Activated naive CD8-positive, alpha-beta T cell treated with anti-CD3 and anti-CD28 coated beads, Interleukin-2, amount 50 U/mL, for 24 hours (primary cell): ENCODE measurements at regions not wholly inside any gene's neighbourhood (a gene's known extent, or its start where the extent isn't known, plus 50 kb on each side); places are given as distances from the start of the nearest gene placed in this dataset.

Experiments used
- ATAC-seq: fragments of 150-1000 bp; cut with Tn5 transposase; one replicate; pipeline ENCODE4 v1.10.0; 2021
- DNase-seq: peaks from one replicate; pipeline ENCODE4 v3.0.0; 2021
- H3K27ac Mint-ChIP-seq: one replicate; pipeline ENCODE4 v1.8.0; 2021; ENCODE audit warnings: mild to moderate bottlenecking, mixed read lengths
- H3K27me3 Mint-ChIP-seq: one replicate; pipeline ENCODE4 v1.8.0; 2021; ENCODE audit warnings: mixed read lengths
- H3K36me3 Mint-ChIP-seq: one replicate; pipeline ENCODE4 v1.8.0; 2021; ENCODE audit warnings: low read depth, mixed read lengths
- H3K4me1 Mint-ChIP-seq: one replicate; pipeline ENCODE4 v1.8.0; 2021; ENCODE audit warnings: mixed read lengths
- H3K4me3 Mint-ChIP-seq: one replicate; pipeline ENCODE4 v1.8.0; 2021; ENCODE audit warnings: mild to moderate bottlenecking, moderate library complexity, mixed read lengths
- H3K9me3 Mint-ChIP-seq: one replicate; pipeline ENCODE4 v1.8.0; 2021; ENCODE audit warnings: mixed read lengths

DNA sequence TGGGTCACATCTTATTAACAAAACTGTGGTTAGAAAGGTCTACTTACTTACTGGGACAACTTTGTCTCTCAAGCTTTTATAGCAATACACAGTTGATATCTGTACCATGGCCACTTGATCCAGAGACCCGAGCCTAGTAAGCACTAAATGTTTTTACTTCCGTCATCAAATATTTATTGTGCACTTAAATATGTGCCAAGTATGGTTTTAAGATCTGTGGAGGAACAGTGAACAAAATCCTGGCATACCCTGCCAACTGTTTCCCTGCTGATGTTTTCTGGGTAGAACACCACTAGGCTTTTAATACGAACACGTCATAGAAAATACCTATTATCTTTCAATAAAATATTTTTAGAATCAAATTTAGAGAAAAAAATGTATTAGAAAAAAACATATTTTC is 574.8 kb downstream of the HACE1 start:
- DNase-seq (no peak), ATAC-seq (no peak)
- Mint-ChIP-seq H3K36me3 (no peaks in the 10 kb centered on the region), H3K9me3 (peaks cover 3% of the 10 kb centered on the region), H3K27ac (no peak overlapping the region), H3K4me1 (no peaks in the 10 kb centered on the region), H3K27me3 (no peaks in the 10 kb centered on the region), H3K4me3 (no peak overlapping the region)

DNA sequence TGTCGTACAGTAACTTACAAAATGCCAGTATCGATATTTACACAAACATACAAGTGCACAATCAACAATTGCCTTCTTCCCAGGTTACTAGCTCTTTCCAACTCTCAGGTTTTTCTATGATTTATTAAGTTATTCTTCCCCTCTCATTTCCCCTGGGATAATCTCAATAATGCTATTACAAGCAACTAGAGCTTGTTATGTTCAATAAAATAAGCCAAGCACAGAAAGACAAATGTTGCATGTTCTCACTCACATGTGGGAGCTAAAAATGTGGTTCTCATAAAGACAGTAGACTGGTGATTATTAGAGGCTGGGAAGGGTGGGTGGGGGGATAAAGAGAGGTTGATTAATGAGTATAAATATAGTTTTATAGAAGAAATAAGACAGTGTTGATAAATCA is 577.1 kb downstream of the HACE1 start:
- peaks cover 10% of the 10 kb centered on the region for H3K9me3 Mint-ChIP-seq
- ATAC-seq = no peak
- no peaks in the 10 kb centered on the region for H3K36me3 Mint-ChIP-seq
- H3K27me3 Mint-ChIP-seq = no peaks in the 10 kb centered on the region
- H3K4me3 Mint-ChIP-seq = no peak overlapping the region
- no peaks in the 10 kb centered on the region for H3K4me1 Mint-ChIP-seq
- DNase-seq = no peak
- no peak overlapping the region for H3K27ac Mint-ChIP-seq

DNA sequence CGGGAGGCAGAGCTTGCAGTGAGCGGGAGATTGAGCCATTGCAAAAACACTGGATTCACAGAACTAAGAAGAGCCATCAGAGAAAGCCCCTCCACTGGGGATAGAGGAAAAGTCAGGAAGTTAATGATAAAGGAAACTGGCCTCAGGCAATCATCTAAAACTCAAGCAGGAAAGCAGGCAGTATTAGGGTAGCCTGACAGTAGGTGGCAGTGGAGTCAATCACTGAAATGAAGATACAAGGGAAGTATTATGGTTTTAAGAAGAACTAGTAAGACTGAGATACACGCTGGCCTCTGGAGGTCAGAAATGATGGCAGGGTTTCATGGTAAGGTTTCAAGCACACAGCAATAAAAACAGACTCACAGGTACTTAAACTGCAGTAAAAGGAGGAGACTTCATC is 578.3 kb downstream of the HACE1 start:
- Mint-ChIP-seq H3K4me1 (no peaks in the 10 kb centered on the region), H3K4me3 (no peak overlapping the region), H3K36me3 (no peaks in the 10 kb centered on the region), H3K9me3 (peaks cover 18% of the 10 kb centered on the region), H3K27ac (no peak overlapping the region), H3K27me3 (no peaks in the 10 kb centered on the region)
- no peak for ATAC-seq
- no peak for DNase-seq

GRCh38 chr6:104268389-104268788 is 591.3 kb downstream of the HACE1 start:
- DNase-seq (no peak), ATAC-seq (no peak)
- Mint-ChIP-seq H3K4me3 (no peak overlapping the region), H3K4me1 (no peaks in the 10 kb centered on the region), H3K27me3 (no peaks in the 10 kb centered on the region), H3K36me3 (no peaks in the 10 kb centered on the region), H3K9me3 (peaks cover 4% of the 10 kb centered on the region), H3K27ac (no peak overlapping the region)

DNA sequence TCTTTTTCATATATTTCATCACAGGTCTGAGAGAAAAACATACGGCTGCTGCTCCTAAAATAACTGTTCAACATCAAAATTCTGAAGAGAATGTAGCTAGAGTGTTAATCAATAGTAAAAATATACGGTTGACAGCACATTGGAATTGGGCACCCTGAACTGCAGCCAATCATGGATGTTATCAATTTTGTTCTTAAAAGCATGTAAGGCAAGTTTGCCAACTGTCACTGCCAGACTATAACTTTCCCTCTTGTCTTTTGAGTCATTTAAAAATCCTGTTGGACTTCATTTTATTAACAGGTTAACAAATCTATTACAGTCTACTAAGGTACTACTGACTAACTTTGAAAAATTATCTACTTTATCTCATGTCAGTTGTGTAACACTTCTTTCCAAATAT is 592.8 kb downstream of the HACE1 start:
- H3K27me3 Mint-ChIP-seq = no peaks in the 10 kb centered on the region
- no peaks in the 10 kb centered on the region for H3K4me1 Mint-ChIP-seq
- DNase-seq (no peak), ATAC-seq (no peak)
- no peak overlapping the region for H3K4me3 Mint-ChIP-seq
- H3K9me3 Mint-ChIP-seq = no peaks in the 10 kb centered on the region
- H3K27ac Mint-ChIP-seq = no peak overlapping the region
- no peaks in the 10 kb centered on the region for H3K36me3 Mint-ChIP-seq

DNA sequence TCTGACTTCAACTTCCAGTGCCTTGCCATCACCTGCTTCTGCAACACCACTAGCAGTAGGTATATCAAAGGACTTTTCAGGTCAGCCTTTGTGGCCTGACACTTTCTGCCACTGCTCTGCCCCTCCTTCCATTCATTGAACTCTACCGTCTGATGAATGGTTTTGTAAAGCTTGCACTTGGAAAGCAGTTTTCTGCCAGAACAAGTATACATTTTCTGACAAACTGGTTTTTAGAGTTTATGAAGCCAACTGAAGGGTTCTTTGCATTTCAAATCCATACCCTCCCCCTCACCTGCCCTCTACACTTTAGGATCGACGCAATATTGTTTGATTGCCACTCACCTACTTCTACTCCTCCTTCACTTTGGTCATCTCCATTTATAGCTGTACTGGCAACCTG is 603.1 kb downstream of the HACE1 start:
- no peaks in the 10 kb centered on the region for H3K27me3 Mint-ChIP-seq
- H3K36me3 Mint-ChIP-seq = no peaks in the 10 kb centered on the region
- ATAC-seq (no peak), DNase-seq (no peak)
- no peak overlapping the region for H3K4me3 Mint-ChIP-seq
- H3K27ac Mint-ChIP-seq = no peak overlapping the region
- H3K4me1 Mint-ChIP-seq = no peaks in the 10 kb centered on the region
- H3K9me3 Mint-ChIP-seq = no peaks in the 10 kb centered on the region

DNA sequence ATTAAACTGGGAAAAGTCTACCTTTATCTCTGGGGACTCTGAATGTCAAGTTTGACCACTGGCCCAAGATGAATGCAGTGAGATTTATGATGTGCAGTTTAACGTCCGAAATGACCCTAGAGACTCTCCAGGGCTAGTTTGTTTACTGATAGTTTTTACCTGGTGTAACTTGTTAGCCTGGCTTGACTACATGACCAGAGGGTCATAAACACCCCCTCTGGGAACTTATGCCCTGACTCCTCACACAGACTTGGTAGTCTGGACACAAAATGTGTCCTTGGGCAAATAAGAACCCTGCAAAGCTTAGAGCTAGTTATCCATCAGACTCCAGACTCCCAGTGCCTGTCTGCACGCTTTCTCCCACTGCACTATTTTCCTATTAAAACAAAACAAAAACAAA is 606.5 kb downstream of the HACE1 start:
- Mint-ChIP-seq H3K36me3 (no peaks in the 10 kb centered on the region), H3K4me1 (no peaks in the 10 kb centered on the region), H3K9me3 (no peaks in the 10 kb centered on the region), H3K27me3 (no peaks in the 10 kb centered on the region), H3K27ac (no peak overlapping the region), H3K4me3 (no peak overlapping the region)
- no peak for DNase-seq
- no peak for ATAC-seq

DNA sequence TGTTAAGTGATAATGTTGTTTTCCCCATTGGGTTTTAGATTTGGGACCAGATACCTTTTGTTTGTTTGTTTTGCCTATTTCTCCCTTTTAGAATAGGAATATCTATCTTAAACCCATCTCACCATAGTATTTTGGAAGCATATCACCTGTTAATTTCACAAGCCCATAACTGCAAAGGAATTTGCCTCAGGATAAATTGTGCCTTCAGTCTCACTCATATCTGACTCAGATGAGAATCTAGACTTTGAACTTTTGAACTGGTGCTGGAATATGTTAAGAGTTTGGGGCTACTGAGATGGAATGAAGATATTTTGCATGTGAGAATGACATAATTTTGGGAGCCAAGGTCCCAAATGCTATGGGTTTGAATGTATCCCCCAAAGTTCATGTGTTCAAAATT is 607.4 kb downstream of the HACE1 start:
- H3K9me3 Mint-ChIP-seq = peaks cover 6% of the 10 kb centered on the region
- DNase-seq = no peak
- no peak overlapping the region for H3K27ac Mint-ChIP-seq
- no peaks in the 10 kb centered on the region for H3K27me3 Mint-ChIP-seq
- H3K4me3 Mint-ChIP-seq = no peak overlapping the region
- H3K36me3 Mint-ChIP-seq = no peaks in the 10 kb centered on the region
- no peaks in the 10 kb centered on the region for H3K4me1 Mint-ChIP-seq
- no peak for ATAC-seq

GRCh38 chr6:104251651-104252050 is 608.1 kb downstream of the HACE1 start:
- H3K4me1 Mint-ChIP-seq = no peaks in the 10 kb centered on the region
- no peaks in the 10 kb centered on the region for H3K36me3 Mint-ChIP-seq
- ATAC-seq = no peak
- H3K27ac Mint-ChIP-seq = no peak overlapping the region
- no peaks in the 10 kb centered on the region for H3K27me3 Mint-ChIP-seq
- H3K9me3 Mint-ChIP-seq = peaks cover 6% of the 10 kb centered on the region
- DNase-seq = no peak
- H3K4me3 Mint-ChIP-seq = no peak overlapping the region

- DNase-seq (no peak), ATAC-seq (no peak)
- Mint-ChIP-seq H3K9me3 (peaks cover 8% of the 10 kb centered on the region), H3K4me3 (no peak overlapping the region), H3K27me3 (peaks cover 3% of the 10 kb centered on the region), H3K27ac (no peak overlapping the region), H3K36me3 (no peaks in the 10 kb centered on the region), H3K4me1 (no peaks in the 10 kb centered on the region)
Observed at GRCh38 chr6:104240865-104241264, 618.9 kb downstream of the HACE1 start.

DNA sequence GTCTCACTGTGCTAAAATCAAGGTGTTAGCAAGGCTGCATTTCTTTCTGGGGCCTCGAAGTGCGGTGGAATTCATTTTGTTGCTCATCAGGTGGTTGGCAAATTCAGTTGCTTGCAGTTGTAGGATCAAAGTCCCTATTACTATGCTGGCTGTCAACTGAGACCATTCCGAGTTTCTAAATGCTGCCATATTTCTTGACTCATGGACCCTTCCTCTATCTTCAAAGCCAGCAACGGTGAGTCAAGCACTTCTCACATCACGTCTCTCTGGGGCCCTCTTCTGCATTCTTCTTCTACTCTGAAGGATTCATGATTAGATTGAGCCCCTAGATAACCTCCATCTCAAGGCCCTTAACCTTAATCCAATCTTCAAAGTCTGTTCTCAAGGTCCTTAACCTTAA is 619.7 kb downstream of the HACE1 start:
- no peak overlapping the region for H3K4me3 Mint-ChIP-seq
- H3K4me1 Mint-ChIP-seq = no peaks in the 10 kb centered on the region
- ATAC-seq (no peak), DNase-seq (no peak)
- peaks cover 8% of the 10 kb centered on the region for H3K9me3 Mint-ChIP-seq
- H3K27me3 Mint-ChIP-seq = peaks cover 3% of the 10 kb centered on the region
- no peaks in the 10 kb centered on the region for H3K36me3 Mint-ChIP-seq
- H3K27ac Mint-ChIP-seq = no peak overlapping the region

GRCh38 chr6:104229057-104229456 is 630.7 kb downstream of the HACE1 start:
- ATAC-seq = no peak
- no peak overlapping the region for H3K27ac Mint-ChIP-seq
- no peak overlapping the region for H3K4me3 Mint-ChIP-seq
- no peaks in the 10 kb centered on the region for H3K4me1 Mint-ChIP-seq
- DNase-seq = no peak
- H3K27me3 Mint-ChIP-seq = no peaks in the 10 kb centered on the region
- H3K9me3 Mint-ChIP-seq = no peaks in the 10 kb centered on the region
- H3K36me3 Mint-ChIP-seq = no peaks in the 10 kb centered on the region

DNA sequence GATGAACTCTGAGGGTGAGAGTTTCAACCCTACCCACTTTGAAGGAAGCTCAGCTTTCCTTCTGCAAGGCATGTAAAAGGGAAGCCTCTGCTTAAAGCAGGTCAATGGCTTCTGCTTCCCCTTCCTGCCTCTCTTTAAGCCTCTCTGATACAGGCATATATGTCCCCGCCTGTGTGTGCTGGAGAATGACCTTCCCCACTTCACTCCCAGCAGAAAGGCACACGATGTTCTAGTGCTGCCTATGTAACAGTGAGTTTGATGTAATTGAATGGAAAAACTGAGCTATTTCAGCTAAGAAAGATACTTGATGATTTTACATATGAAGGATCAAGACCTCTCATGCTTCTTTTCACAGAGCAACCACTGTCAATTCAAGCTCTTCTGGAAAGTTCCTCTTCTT is 632.2 kb downstream of the HACE1 start:
- Mint-ChIP-seq H3K9me3 (no peaks in the 10 kb centered on the region), H3K4me1 (no peaks in the 10 kb centered on the region), H3K4me3 (no peak overlapping the region), H3K36me3 (no peaks in the 10 kb centered on the region), H3K27ac (no peak overlapping the region), H3K27me3 (no peaks in the 10 kb centered on the region)
- ATAC-seq (no peak), DNase-seq (no peak)

DNA sequence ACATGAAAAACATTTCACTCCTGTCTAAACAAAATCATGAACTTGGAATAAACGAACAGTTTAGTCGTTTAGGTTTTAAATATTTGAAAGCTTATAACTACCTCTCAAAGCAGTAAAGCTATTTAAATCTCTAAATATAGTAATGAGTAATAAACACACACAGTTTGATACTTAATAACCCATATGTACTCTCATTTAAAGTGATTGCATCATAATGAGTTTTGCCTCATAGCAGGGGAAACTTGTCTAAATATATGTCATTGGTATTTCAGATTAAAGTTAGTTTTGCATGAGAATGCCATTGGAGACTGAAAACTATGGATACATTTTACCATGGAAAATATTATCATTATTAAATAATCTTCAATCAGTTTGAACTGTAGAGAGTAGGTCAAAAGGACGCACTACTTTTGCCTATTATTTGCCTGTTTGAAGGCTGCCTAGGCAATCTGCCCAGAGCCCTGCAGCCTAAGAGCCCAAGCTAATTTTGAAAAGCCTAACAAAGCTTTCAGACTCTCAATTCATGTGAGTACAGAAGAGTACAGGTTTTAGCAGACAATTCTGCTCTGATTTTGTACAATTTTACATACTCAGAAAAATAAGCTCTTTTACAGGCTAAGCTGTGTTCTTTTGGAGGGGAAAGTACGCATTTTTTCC is 632.8 kb downstream of the HACE1 start:
- DNase-seq (no peak), ATAC-seq (no peak)
- Mint-ChIP-seq H3K27me3 (no peaks in the 10 kb centered on the region), H3K36me3 (no peaks in the 10 kb centered on the region), H3K27ac (no peak overlapping the region), H3K4me1 (no peaks in the 10 kb centered on the region), H3K4me3 (no peak overlapping the region), H3K9me3 (no peaks in the 10 kb centered on the region)

- no peaks in the 10 kb centered on the region for H3K36me3 Mint-ChIP-seq
Observed at GRCh38 chr6:104218116-104218515, 641.6 kb downstream of the HACE1 start.

DNA sequence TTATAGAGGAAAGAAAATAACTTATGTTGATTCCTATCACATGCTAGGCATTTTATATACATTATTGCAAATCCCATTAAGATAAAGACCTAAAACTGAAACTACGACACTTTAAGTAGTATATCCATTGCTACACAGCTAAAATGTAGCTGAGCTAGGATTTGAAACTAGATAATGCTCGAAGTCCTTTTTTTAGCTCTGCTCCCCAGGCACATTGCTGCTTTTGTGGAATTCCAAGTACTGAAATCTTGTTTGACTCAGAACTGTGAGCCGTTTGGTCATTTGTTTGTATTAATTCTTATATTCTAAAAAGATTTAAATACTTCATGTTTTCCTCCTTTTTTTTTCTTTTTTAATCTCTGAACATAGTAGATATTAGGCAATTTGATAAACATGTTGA is 644.8 kb downstream of the HACE1 start:
- Mint-ChIP-seq H3K27ac (no peak overlapping the region), H3K4me3 (no peak overlapping the region), H3K27me3 (no peaks in the 10 kb centered on the region), H3K9me3 (no peaks in the 10 kb centered on the region), H3K36me3 (no peaks in the 10 kb centered on the region), H3K4me1 (no peaks in the 10 kb centered on the region)
- ATAC-seq = no peak
- no peak for DNase-seq

More at GRCh38 chr6:104218116-104218515, 641.6 kb downstream of the HACE1 start:
- Mint-ChIP-seq H3K27me3 (no peaks in the 10 kb centered on the region), H3K27ac (no peak overlapping the region), H3K4me3 (no peak overlapping the region), H3K9me3 (no peaks in the 10 kb centered on the region), H3K4me1 (no peaks in the 10 kb centered on the region)
- no peak for DNase-seq
- no peak for ATAC-seq
